Upper lobe of right lung (tissue), 1 donor: ENCODE measurements at regions not wholly inside any gene's neighbourhood (a gene's known extent, or its start where the extent isn't known, plus 50 kb on each side); places are given as distances from the start of the nearest gene placed in this dataset.

Source experiments
- ATAC-seq: fragments of 200-7000 bp; cut with Tn5 transposase; one replicate; pipeline ENCODE4 v1.9.1; 2020; ENCODE audit warnings: mild to moderate bottlenecking, moderate library complexity
- DNase-seq: peaks from one replicate; pipeline ENCODE4 v3.0.0-alpha.2; 2020
- H3K27ac ChIP-seq: fragments of 200-600 bp; one replicate; pipeline ENCODE4 v1.8.0; 2022
- H3K27me3 ChIP-seq: fragments of 200-600 bp; one replicate; pipeline ENCODE4 v1.8.0; 2022; ENCODE audit warnings: mild to moderate bottlenecking
- H3K36me3 ChIP-seq: fragments of 200-600 bp; one replicate; pipeline ENCODE4 v1.8.0; 2022
- H3K4me1 ChIP-seq: fragments of 200-600 bp; one replicate; pipeline ENCODE4 v1.8.0; 2022
- H3K4me3 ChIP-seq: fragments of 200-600 bp; one replicate; pipeline ENCODE4 v1.8.0; 2022; ENCODE audit warnings: mild to moderate bottlenecking
- H3K9me3 ChIP-seq: fragments of 200-600 bp; one replicate; pipeline ENCODE4 v1.8.0; 2022
- intact Hi-C: fragments of 100-400 bp; cut with DNase I; formaldehyde crosslinking; loops from one replicate; pipeline ENCODE4 v1.11.0; 2022
- TF ChIP-seq, protein P1 (sequence below): fragments of 200-600 bp; IDR thresholded peaks from one replicate; pipeline ENCODE4 v1.8.0; 2022; ENCODE audit warnings: antibody characterized with exemption
- donor health status: DM: no; HTN: yes; CAD: no; lungs with severe emphysema.

DNA sequence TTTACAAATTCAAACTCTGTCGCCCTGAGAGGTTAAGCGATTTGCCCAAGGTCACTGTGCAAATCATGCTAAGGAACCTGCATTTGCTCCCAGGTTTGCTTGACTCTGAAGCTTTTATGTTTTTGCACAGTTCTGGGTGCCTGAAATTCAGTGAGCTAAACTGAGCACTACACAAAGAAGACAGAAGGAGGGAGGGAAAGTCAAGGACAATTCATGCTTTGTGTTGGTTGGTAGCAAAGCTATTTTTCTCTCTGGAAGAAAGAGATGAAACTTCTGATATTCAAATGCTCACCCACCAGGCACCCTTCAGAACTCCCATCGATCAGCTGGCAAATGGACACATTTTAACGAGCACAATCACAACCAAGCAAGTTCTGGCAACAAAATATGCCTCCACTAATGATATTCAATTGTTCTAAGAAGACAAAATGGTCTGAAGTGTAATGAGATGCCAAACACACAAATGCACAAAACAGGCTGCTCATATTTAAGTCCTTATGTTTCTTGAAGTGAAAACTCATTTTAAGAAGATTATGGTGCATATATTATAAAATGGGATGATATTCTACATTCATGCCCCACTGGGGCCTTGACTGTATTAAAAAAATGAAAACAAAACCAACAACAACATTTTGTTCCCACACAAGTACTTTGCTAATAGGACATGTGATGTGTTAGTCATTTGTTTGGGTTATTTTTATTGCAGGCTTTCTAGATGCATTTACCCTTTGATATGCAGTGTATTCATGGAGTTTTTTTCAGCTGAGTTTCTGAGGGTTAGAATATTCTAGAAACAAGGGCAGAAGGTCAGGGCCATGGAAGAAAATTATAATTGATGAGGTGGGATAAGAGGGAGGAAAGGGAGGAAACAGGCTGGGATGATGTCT lies 445.6 kb upstream of the CELF4 start:
- intact Hi-C loops, result no loop called here
- Histone ChIP-seq H3K27ac (no peak overlapping the region), H3K9me3 (no peaks in the 10 kb centered on the region), H3K4me3 (no peak overlapping the region), H3K36me3 (no peaks in the 10 kb centered on the region), H3K4me1 (no peaks in the 10 kb centered on the region), H3K27me3 (no peaks in the 10 kb centered on the region)
- DNase-seq (no peak), ATAC-seq (no peak)
- TF ChIP-seq, protein P1, sequence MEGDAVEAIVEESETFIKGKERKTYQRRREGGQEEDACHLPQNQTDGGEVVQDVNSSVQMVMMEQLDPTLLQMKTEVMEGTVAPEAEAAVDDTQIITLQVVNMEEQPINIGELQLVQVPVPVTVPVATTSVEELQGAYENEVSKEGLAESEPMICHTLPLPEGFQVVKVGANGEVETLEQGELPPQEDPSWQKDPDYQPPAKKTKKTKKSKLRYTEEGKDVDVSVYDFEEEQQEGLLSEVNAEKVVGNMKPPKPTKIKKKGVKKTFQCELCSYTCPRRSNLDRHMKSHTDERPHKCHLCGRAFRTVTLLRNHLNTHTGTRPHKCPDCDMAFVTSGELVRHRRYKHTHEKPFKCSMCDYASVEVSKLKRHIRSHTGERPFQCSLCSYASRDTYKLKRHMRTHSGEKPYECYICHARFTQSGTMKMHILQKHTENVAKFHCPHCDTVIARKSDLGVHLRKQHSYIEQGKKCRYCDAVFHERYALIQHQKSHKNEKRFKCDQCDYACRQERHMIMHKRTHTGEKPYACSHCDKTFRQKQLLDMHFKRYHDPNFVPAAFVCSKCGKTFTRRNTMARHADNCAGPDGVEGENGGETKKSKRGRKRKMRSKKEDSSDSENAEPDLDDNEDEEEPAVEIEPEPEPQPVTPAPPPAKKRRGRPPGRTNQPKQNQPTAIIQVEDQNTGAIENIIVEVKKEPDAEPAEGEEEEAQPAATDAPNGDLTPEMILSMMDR, result no peak

DNA sequence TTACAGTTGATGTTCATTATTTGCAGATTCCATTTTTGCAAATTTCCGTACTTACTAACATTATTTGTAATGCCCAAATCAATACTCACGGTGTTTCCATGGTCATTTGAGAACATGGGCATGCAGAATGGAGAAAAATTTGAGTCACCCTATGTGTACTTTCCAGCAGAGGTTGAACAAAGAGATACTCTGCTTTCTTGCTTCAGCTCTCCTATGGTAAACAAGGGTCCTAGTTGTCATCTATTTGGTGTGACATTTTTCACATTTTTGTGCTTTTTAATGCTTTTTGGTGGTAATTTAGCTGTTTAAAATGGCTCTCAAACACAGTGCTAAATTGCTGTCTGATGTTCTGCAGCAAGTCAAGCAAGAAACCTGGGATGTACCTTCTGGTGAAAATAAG lies 444.4 kb upstream of the CELF4 start:
- TF ChIP-seq, protein P1, result no peak
- H3K9me3 ChIP-seq, result no peaks in the 10 kb centered on the region

DNA sequence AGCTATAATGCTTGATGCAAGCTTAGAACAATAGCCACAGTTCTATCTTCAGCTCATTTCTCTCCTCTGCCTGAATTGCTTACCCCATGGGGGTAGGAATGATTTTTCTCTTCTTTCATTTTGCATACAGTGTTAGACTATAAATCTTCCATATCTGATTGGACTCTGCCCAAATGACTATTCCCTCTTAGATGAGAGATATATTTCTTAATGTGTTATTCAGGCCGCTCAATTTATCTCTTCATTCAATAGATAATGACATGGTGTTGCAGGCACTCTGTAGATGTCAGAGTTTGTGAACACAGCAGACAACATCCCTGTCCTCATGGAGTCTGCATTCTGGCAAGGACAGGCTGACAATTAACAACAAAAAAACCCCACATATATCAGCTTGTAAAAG lies 443.7 kb upstream of the CELF4 start:
- intact Hi-C loops, result no loop called here
- H3K9me3 ChIP-seq, result no peaks in the 10 kb centered on the region
- TF ChIP-seq, protein P1, result no peak
- H3K4me3 ChIP-seq, result no peak overlapping the region
- H3K4me1 ChIP-seq, result no peaks in the 10 kb centered on the region
- DNase-seq (no peak), ATAC-seq (no peak)
- no peak overlapping the region for H3K27ac ChIP-seq
- no peaks in the 10 kb centered on the region for H3K27me3 ChIP-seq
- H3K36me3 ChIP-seq, result no peaks in the 10 kb centered on the region

More for the DNA sequence above, 444.4 kb upstream of the CELF4 start:
- no peak overlapping the region for H3K27ac ChIP-seq
- no peaks in the 10 kb centered on the region for H3K27me3 ChIP-seq
- H3K36me3 ChIP-seq, result no peaks in the 10 kb centered on the region
- intact Hi-C loops, result no loop called here
- ATAC-seq (no peak), DNase-seq (no peak)
- H3K4me1 ChIP-seq, result no peaks in the 10 kb centered on the region
- no peak overlapping the region for H3K4me3 ChIP-seq

DNA sequence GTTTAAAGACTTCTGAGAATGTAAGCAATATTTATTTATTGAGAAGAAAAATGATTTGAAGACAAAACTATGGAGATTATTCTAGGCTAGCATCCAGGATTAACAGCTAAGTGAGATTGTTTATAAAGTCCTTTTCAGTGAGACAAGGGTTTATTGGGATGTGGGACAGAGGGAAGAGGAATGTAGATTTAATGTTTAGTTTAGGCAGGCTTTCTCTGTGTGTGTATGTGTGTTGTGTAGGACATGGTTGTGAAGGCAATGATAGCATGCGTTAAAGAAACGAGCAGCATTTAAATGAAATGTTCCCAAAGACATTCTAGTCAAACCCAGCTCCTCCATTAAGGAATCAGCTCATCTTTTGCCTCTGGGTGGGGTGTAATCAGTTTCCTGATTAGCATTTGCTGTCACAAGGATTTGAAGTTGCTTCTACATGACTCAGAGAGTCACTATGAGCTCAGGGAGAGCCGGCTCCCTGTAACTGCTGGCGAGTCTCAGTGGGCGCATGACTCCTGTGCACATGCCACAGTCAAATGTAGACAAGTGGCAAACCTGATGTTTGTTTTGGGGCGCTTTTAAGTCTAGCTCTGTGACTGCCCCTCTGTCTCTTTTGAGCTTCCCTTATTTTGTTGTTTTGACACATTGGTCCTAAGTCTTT lies 442.2 kb upstream of the CELF4 start:
- intact Hi-C loops, result no loop called here
- DNase-seq (no peak), ATAC-seq (no peak)
- H3K27me3 ChIP-seq, result no peaks in the 10 kb centered on the region
- TF ChIP-seq, protein P1, result no peak
- H3K36me3 ChIP-seq, result no peaks in the 10 kb centered on the region
- H3K4me3 ChIP-seq, result no peak overlapping the region
- H3K27ac ChIP-seq, result no peak overlapping the region
- no peaks in the 10 kb centered on the region for H3K4me1 ChIP-seq
- no peaks in the 10 kb centered on the region for H3K9me3 ChIP-seq

DNA sequence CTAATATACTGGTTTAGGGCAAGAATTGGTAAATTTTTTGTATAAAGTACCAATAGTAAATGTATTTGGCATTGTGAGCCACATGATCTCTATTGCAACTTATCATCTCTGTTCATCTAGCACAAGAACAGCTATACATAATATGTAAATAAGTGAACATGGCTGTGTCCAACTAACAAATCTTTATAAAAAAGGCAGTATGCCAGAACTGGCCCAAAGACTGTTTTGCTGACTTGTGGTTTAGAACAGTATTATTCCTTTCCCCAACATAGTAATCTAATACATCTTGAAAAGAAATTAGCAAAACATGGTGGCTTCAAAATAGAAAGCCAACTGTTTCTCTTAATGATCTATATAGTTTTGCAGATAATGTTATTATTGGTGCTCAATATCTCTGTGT lies 441.4 kb upstream of the CELF4 start:
- TF ChIP-seq, protein P1, result no peak
- DNase-seq (no peak), ATAC-seq (no peak)
- H3K36me3 ChIP-seq, result no peaks in the 10 kb centered on the region
- no peaks in the 10 kb centered on the region for H3K4me1 ChIP-seq
- no peaks in the 10 kb centered on the region for H3K9me3 ChIP-seq
- H3K27me3 ChIP-seq, result no peaks in the 10 kb centered on the region
- no peak overlapping the region for H3K4me3 ChIP-seq
- intact Hi-C loops, result no loop called here
- H3K27ac ChIP-seq, result no peak overlapping the region
